ENCODE measurements at regions not wholly inside any gene's neighbourhood (a gene's known extent, or its start where the extent isn't known, plus 50 kb on each side); places are given as distances from the start of the nearest gene placed in this dataset.

GRCh38 chr2:225164401-225165050, 122.3 kb upstream of the DOCK10 start:
- H3K9ac ChIP-seq (ENCODE audit: insufficient read length, low read depth): no peak overlapping the region
- no peak overlapping the region for H3K4me3 ChIP-seq (ENCODE audit: insufficient read length, low read depth)
- no peaks in the 10 kb centered on the region for H3K9me3 ChIP-seq (ENCODE audit: insufficient read depth, low read length)
- TF ChIP-seq SUZ12 (IDR thresholded peaks at IDR 0.05; ENCODE audit: extremely low read depth, insufficient read depth, insufficient read length) (no peak), ZNF274 (IDR thresholded peaks at IDR 0.05; ENCODE audit: low read depth, low read length) (no peak), YY1 (IDR thresholded peaks at IDR 0.05; ENCODE audit: insufficient read depth, insufficient read length) (no peak)
- no peaks in the 10 kb centered on the region for H3K27me3 ChIP-seq (ENCODE audit: insufficient read depth, insufficient read length)
- H3K4me1 ChIP-seq (ENCODE audit: insufficient read depth, insufficient read length): no peaks in the 10 kb centered on the region
- DNase-seq (ENCODE audit: low read depth, low spot score): no peak
- no peaks in the 10 kb centered on the region for H3K36me3 ChIP-seq (ENCODE audit: insufficient read depth, insufficient read length, low read length)

GRCh38 chr2:225158360-225158759, 116.1 kb upstream of the DOCK10 start:
- Histone ChIP-seq H3K4me1 (ENCODE audit: insufficient read depth, insufficient read length) (no peaks in the 10 kb centered on the region), H3K4me3 (ENCODE audit: insufficient read length, low read depth) (no peak overlapping the region), H3K9me3 (ENCODE audit: insufficient read depth, low read length) (no peaks in the 10 kb centered on the region), H3K36me3 (ENCODE audit: insufficient read depth, insufficient read length, low read length) (no peaks in the 10 kb centered on the region), H3K27me3 (ENCODE audit: insufficient read depth, insufficient read length) (no peaks in the 10 kb centered on the region), H3K9ac (ENCODE audit: insufficient read length, low read depth) (no peak overlapping the region)
- TF ChIP-seq ZNF274 (IDR thresholded peaks at IDR 0.05; ENCODE audit: low read depth, low read length): no peak
- no peak for TF ChIP-seq SUZ12 (IDR thresholded peaks at IDR 0.05; ENCODE audit: extremely low read depth, insufficient read depth, insufficient read length)
- no peak for TF ChIP-seq YY1 (IDR thresholded peaks at IDR 0.05; ENCODE audit: insufficient read depth, insufficient read length)
- no peak for DNase-seq (ENCODE audit: low read depth, low spot score)

GRCh38 chr2:225156853-225157451, 114.7 kb upstream of the DOCK10 start:
- H3K4me3 ChIP-seq (ENCODE audit: insufficient read length, low read depth): no peak overlapping the region
- no peak for DNase-seq (ENCODE audit: low read depth, low spot score)
- no peak for TF ChIP-seq YY1 (IDR thresholded peaks at IDR 0.05; ENCODE audit: insufficient read depth, insufficient read length)
- no peak for TF ChIP-seq ZNF274 (IDR thresholded peaks at IDR 0.05; ENCODE audit: low read depth, low read length)
- no peak for TF ChIP-seq SUZ12 (IDR thresholded peaks at IDR 0.05; ENCODE audit: extremely low read depth, insufficient read depth, insufficient read length)

GRCh38 chr2:225140723-225141122, 98.5 kb upstream of the DOCK10 start:
- H3K36me3 ChIP-seq (ENCODE audit: insufficient read depth, insufficient read length, low read length): no peaks in the 10 kb centered on the region
- no peaks in the 10 kb centered on the region for H3K9me3 ChIP-seq (ENCODE audit: insufficient read depth, low read length)
- H3K27me3 ChIP-seq (ENCODE audit: insufficient read depth, insufficient read length): no peaks in the 10 kb centered on the region
- DNase-seq (ENCODE audit: low read depth, low spot score): no peak
- no peaks in the 10 kb centered on the region for H3K4me1 ChIP-seq (ENCODE audit: insufficient read depth, insufficient read length)
- H3K4me3 ChIP-seq (ENCODE audit: insufficient read length, low read depth): no peak overlapping the region
- H3K9ac ChIP-seq (ENCODE audit: insufficient read length, low read depth): no peak overlapping the region
- TF ChIP-seq YY1 (IDR thresholded peaks at IDR 0.05; ENCODE audit: insufficient read depth, insufficient read length) (no peak), ZNF274 (IDR thresholded peaks at IDR 0.05; ENCODE audit: low read depth, low read length) (no peak), SUZ12 (IDR thresholded peaks at IDR 0.05; ENCODE audit: extremely low read depth, insufficient read depth, insufficient read length) (no peak)

More at GRCh38 chr2:225156853-225157451, 114.7 kb upstream of the DOCK10 start:
- Histone ChIP-seq H3K4me1 (ENCODE audit: insufficient read depth, insufficient read length) (no peaks in the 10 kb centered on the region), H3K36me3 (ENCODE audit: insufficient read depth, insufficient read length, low read length) (no peaks in the 10 kb centered on the region), H3K9ac (ENCODE audit: insufficient read length, low read depth) (no peak overlapping the region), H3K27me3 (ENCODE audit: insufficient read depth, insufficient read length) (no peaks in the 10 kb centered on the region), H3K9me3 (ENCODE audit: insufficient read depth, low read length) (no peaks in the 10 kb centered on the region)

- Histone ChIP-seq H3K4me3 (ENCODE audit: insufficient read length, low read depth) (no peak overlapping the region), H3K9ac (ENCODE audit: insufficient read length, low read depth) (no peak overlapping the region), H3K27me3 (ENCODE audit: insufficient read depth, insufficient read length) (no peaks in the 10 kb centered on the region), H3K36me3 (ENCODE audit: insufficient read depth, insufficient read length, low read length) (no peaks in the 10 kb centered on the region), H3K9me3 (ENCODE audit: insufficient read depth, low read length) (no peaks in the 10 kb centered on the region), H3K4me1 (ENCODE audit: insufficient read depth, insufficient read length) (no peaks in the 10 kb centered on the region)
- no peak for DNase-seq (ENCODE audit: low read depth, low spot score)
- TF ChIP-seq SUZ12 (IDR thresholded peaks at IDR 0.05; ENCODE audit: extremely low read depth, insufficient read depth, insufficient read length) (no peak), ZNF274 (IDR thresholded peaks at IDR 0.05; ENCODE audit: low read depth, low read length) (no peak)
These were observed 95.7 kb upstream of the DOCK10 start for GRCh38 chr2:225137971-225138370.

GRCh38 chr2:225136552-225136951, 94.3 kb upstream of the DOCK10 start:
- no peaks in the 10 kb centered on the region for H3K27me3 ChIP-seq (ENCODE audit: insufficient read depth, insufficient read length)
- H3K36me3 ChIP-seq (ENCODE audit: insufficient read depth, insufficient read length, low read length): no peaks in the 10 kb centered on the region
- no peak overlapping the region for H3K4me3 ChIP-seq (ENCODE audit: insufficient read length, low read depth)
- H3K4me1 ChIP-seq (ENCODE audit: insufficient read depth, insufficient read length): no peaks in the 10 kb centered on the region
- DNase-seq (ENCODE audit: low read depth, low spot score): no peak
- TF ChIP-seq YY1 (IDR thresholded peaks at IDR 0.05; ENCODE audit: insufficient read depth, insufficient read length): no peak
- no peak for TF ChIP-seq ZNF274 (IDR thresholded peaks at IDR 0.05; ENCODE audit: low read depth, low read length)
- TF ChIP-seq SUZ12 (IDR thresholded peaks at IDR 0.05; ENCODE audit: extremely low read depth, insufficient read depth, insufficient read length): no peak
- H3K9ac ChIP-seq (ENCODE audit: insufficient read length, low read depth): no peak overlapping the region
- H3K9me3 ChIP-seq (ENCODE audit: insufficient read depth, low read length): no peaks in the 10 kb centered on the region

- no peaks in the 10 kb centered on the region for H3K27me3 ChIP-seq (ENCODE audit: insufficient read depth, insufficient read length)
- no peak for DNase-seq (ENCODE audit: low read depth, low spot score)
- no peak overlapping the region for H3K9ac ChIP-seq (ENCODE audit: insufficient read length, low read depth)
- no peak for TF ChIP-seq ZNF274 (IDR thresholded peaks at IDR 0.05; ENCODE audit: low read depth, low read length)
- TF ChIP-seq YY1 (IDR thresholded peaks at IDR 0.05; ENCODE audit: insufficient read depth, insufficient read length): no peak
- TF ChIP-seq SUZ12 (IDR thresholded peaks at IDR 0.05; ENCODE audit: extremely low read depth, insufficient read depth, insufficient read length): no peak
- H3K9me3 ChIP-seq (ENCODE audit: insufficient read depth, low read length): no peaks in the 10 kb centered on the region
- no peaks in the 10 kb centered on the region for H3K4me1 ChIP-seq (ENCODE audit: insufficient read depth, insufficient read length)
- no peaks in the 10 kb centered on the region for H3K36me3 ChIP-seq (ENCODE audit: insufficient read depth, insufficient read length, low read length)
- H3K4me3 ChIP-seq (ENCODE audit: insufficient read length, low read depth): no peak overlapping the region
These were observed 89.6 kb upstream of the DOCK10 start for GRCh38 chr2:225131898-225132297.
